Skeletal muscle cell (primary cell): ENCODE measurements at regions not wholly inside any gene's neighbourhood (a gene's known extent, or its start where the extent isn't known, plus 50 kb on each side); places are given as distances from the start of the nearest gene placed in this dataset.
"Not testable (repeated sequence)": the region's sequence is repeated elsewhere in the genome, so short reads cannot be mapped to it uniquely, and the experiment has no call there.

Experiments
- DNase-seq: peaks from one replicate; pipeline ENCODE4 v3.0.0-alpha.2; 2010; ENCODE audit warnings: low read depth
- H3K4me3 ChIP-seq: 2 replicates; pipeline ENCODE4 v1.5.1; 2011; ENCODE audit warnings: low read depth, mild to moderate bottlenecking, control low read depth, low read length, moderate library complexity

- DNase-seq = no peak
- no peak overlapping the region for H3K4me3 ChIP-seq
These were observed 290.1 kb upstream of the USP25 start for GRCh38 chr21:15439726-15440125.

- DNase-seq = no peak
- no peak overlapping the region for H3K4me3 ChIP-seq
These were observed 288.7 kb upstream of the USP25 start for GRCh38 chr21:15441060-15441493.

GRCh38 chr21:15441992-15442391, 287.8 kb upstream of the USP25 start:
- H3K4me3 ChIP-seq = no peak overlapping the region
- DNase-seq = no peak

- no peak for DNase-seq
- no peak overlapping the region for H3K4me3 ChIP-seq
These were observed 286.9 kb upstream of the USP25 start for GRCh38 chr21:15442743-15443469.

GRCh38 chr21:15443740-15444117, 286.1 kb upstream of the USP25 start:
- no peak overlapping the region for H3K4me3 ChIP-seq
- no peak for DNase-seq

GRCh38 chr21:15444118-15444960, 285.4 kb upstream of the USP25 start:
- no peak overlapping the region for H3K4me3 ChIP-seq
- DNase-seq = no peak

- H3K4me3 ChIP-seq = no peak overlapping the region
- DNase-seq = no peak
These were observed 284.5 kb upstream of the USP25 start for GRCh38 chr21:15445327-15445726.

GRCh38 chr21:15446223-15446622, 283.6 kb upstream of the USP25 start:
- DNase-seq = no peak
- H3K4me3 ChIP-seq = no peak overlapping the region

- no peak for DNase-seq
- no peak overlapping the region for H3K4me3 ChIP-seq
These were observed 280.2 kb upstream of the USP25 start for GRCh38 chr21:15449556-15449955.

GRCh38 chr21:15453261-15453660, 276.5 kb upstream of the USP25 start:
- no peak overlapping the region for H3K4me3 ChIP-seq
- DNase-seq = no peak

- not testable (repeated sequence) for DNase-seq
These were observed 276.0 kb upstream of the USP25 start for GRCh38 chr21:15453785-15454184.

GRCh38 chr21:15454931-15455330, 274.9 kb upstream of the USP25 start:
- not testable (repeated sequence) for H3K4me3 ChIP-seq, DNase-seq

More at GRCh38 chr21:15453785-15454184, 276.0 kb upstream of the USP25 start:
- H3K4me3 ChIP-seq = not testable (repeated sequence)

GRCh38 chr21:15455819-15456462, 273.8 kb upstream of the USP25 start:
- no peak overlapping the region for H3K4me3 ChIP-seq
- DNase-seq = no peak

GRCh38 chr21:15457965-15458364, 271.8 kb upstream of the USP25 start:
- H3K4me3 ChIP-seq = no peak overlapping the region
- DNase-seq = no peak

- no peak for DNase-seq
- H3K4me3 ChIP-seq = no peak overlapping the region
These were observed 267.7 kb upstream of the USP25 start for GRCh38 chr21:15462092-15462491.

GRCh38 chr21:15466329-15466728, 263.5 kb upstream of the USP25 start:
- DNase-seq = no peak
- H3K4me3 ChIP-seq = no peak overlapping the region

- no peak overlapping the region for H3K4me3 ChIP-seq
- no peak for DNase-seq
These were observed 261.4 kb upstream of the USP25 start for GRCh38 chr21:15468368-15468767.

GRCh38 chr21:15472108-15473040, 257.4 kb upstream of the USP25 start:
- no peak overlapping the region for H3K4me3 ChIP-seq

GRCh38 chr21:15477773-15478172, 252.0 kb upstream of the USP25 start:
- not testable (repeated sequence) for DNase-seq, H3K4me3 ChIP-seq

More at GRCh38 chr21:15472108-15473040, 257.4 kb upstream of the USP25 start:
- DNase-seq = no peak
